GM12878 (cell line): ENCODE measurements at regions not wholly inside any gene's neighbourhood (a gene's known extent, or its start where the extent isn't known, plus 50 kb on each side); places are given as distances from the start of the nearest gene placed in this dataset.

ENCODE experiments used
- ATAC-seq: fragments of 200-7000 bp; cut with Tn5 transposase; 3 replicates; pipeline ENCODE4 v1.9.1; 2020; ENCODE audit warnings: mild to moderate bottlenecking, moderate library complexity
- BruUV-seq: library from RNA; stranded (reverse); fragments of 400-500 nt; replicated peaks from 2 replicates; lab custom pipeline; 2021; lab: Mats Ljungman, UMichigan
- CTCF ChIA-PET: fragments of 300-600 bp; sonication (Branson Sonifier 250); formaldehyde crosslinking; extraction: SDS; loops from one replicate; lab custom pipeline; 2021; ENCODE audit warnings: inconsistent platforms; lab: Yijun Ruan, JAX
- POLR2A ChIA-PET: fragments of 350-600 bp; formaldehyde crosslinking; extraction: SDS; loops from one replicate; lab custom pipeline; 2021; ENCODE audit warnings: inconsistent platforms; lab: Charles Lee
- RAD21 ChIA-PET: fragments of 300-600 bp; sonication (Branson Sonifier 250); formaldehyde crosslinking; loops from one replicate; lab custom pipeline; 2023; ENCODE audit warnings: antibody characterized with exemption; ENCODE audit not compliant: unreplicated experiment; lab: Charles Lee
- SMC1A ChIA-PET: fragments of 300-600 bp; sonication (Branson Sonifier 250); formaldehyde crosslinking; loops from one replicate; lab custom pipeline; 2023; ENCODE audit not compliant: unreplicated experiment, uncharacterized antibody; lab: Charles Lee
- DNase-seq: peaks from one replicate; pipeline ENCODE4 v3.0.0-alpha.2; 2011; ENCODE audit warnings: low read depth, low spot score
- FAIRE-seq: peaks from 3 replicates; lab custom pipeline; 2011; peaks lifted over from hg19 to GRCh38; lab: Jason Lieb, UNC
- H2AFZ ChIP-seq: 2 replicates; pipeline ENCODE4 v1.6.0; 2011; ENCODE audit warnings: low read depth, low read length, control low read depth; ENCODE audit not compliant: control insufficient read depth
- H3K27ac ChIP-seq: 2 replicates; pipeline ENCODE4 v1.5.1; 2011; ENCODE audit warnings: control low read depth; ENCODE audit not compliant: control insufficient read depth, insufficient read depth
- H3K27me3 ChIP-seq, 2 experiments: replicated peaks in 1 of 2; 2 replicates each; pipeline versions ENCODE4 v1.6.0 to v1.6.1; 2011; ENCODE audit warnings: low read length in 1 of 2; ENCODE audit not compliant: control insufficient read depth in 2 of 2, insufficient read depth in 2 of 2
- H3K36me3 ChIP-seq, 2 experiments: 2 replicates each; pipeline ENCODE4 v1.5.1; 2011; ENCODE audit warnings: low read length in 1 of 2; ENCODE audit not compliant: control insufficient read depth in 2 of 2, insufficient read depth in 2 of 2
- H3K4me1 ChIP-seq: 2 replicates; pipeline ENCODE4 v1.6.1; 2011; ENCODE audit warnings: mild to moderate bottlenecking, low read length, moderate library complexity, mixed read lengths; ENCODE audit not compliant: control insufficient read depth, insufficient read depth
- H3K4me2 ChIP-seq: 2 replicates; pipeline ENCODE4 v1.6.0; 2011; ENCODE audit warnings: control low read depth; ENCODE audit not compliant: control insufficient read depth, insufficient read depth
- H3K4me3 ChIP-seq: fragments of 200-600 bp; sonication (generic); 2 replicates; pipeline ENCODE4 v1.5.1; 2016
- H3K79me2 ChIP-seq: 2 replicates; pipeline ENCODE4 v1.6.0; 2011; ENCODE audit warnings: low read length; ENCODE audit not compliant: control insufficient read depth, insufficient read depth
- H3K9ac ChIP-seq: 2 replicates; pipeline ENCODE4 v1.8.0; 2011; ENCODE audit warnings: low read length, control low read depth, mixed read lengths; ENCODE audit not compliant: control insufficient read depth, insufficient read depth
- H3K9me3 ChIP-seq: replicated peaks from 3 replicates; pipeline ENCODE4 v1.5.1; 2011; ENCODE audit warnings: mild to moderate bottlenecking, low read length; ENCODE audit not compliant: control insufficient read depth, insufficient read depth
- H4K20me1 ChIP-seq: 2 replicates; pipeline ENCODE4 v1.6.0; 2011; ENCODE audit not compliant: control insufficient read depth, insufficient read depth
- BACH1 ChIP-seq: fragments of 450-650 bp; IDR thresholded peaks from 2 replicates; pipeline ENCODE4 v1.6.1; 2017; ENCODE audit warnings: mild to moderate bottlenecking, borderline replicate concordance
- CBX5 ChIP-seq: sonication (generic); IDR thresholded peaks from 2 replicates; pipeline ENCODE4 v1.6.1; 2016; ENCODE audit warnings: low read depth, moderate library complexity, mild to moderate bottlenecking, inconsistent platforms
- EP300 ChIP-seq, 2 experiments: fragments of 150-350 bp in 1 of 2; IDR thresholded peaks; 2 replicates each; pipeline ENCODE4 v1.6.1; 2011 to 2012; ENCODE audit warnings: low read depth in 2 of 2, low read length in 2 of 2, borderline replicate concordance in 1 of 2, improper control_type of control experiment in 1 of 2, inconsistent platforms in 1 of 2; ENCODE audit not compliant: control insufficient read depth in 1 of 2
- FOXM1 ChIP-seq: IDR thresholded peaks from 2 replicates; pipeline ENCODE4 v1.6.1; 2012; ENCODE audit warnings: low read depth, mild to moderate bottlenecking, inconsistent platforms, low read length, moderate library complexity
- HDGF ChIP-seq: fragments of 450-650 bp; IDR thresholded peaks from 2 replicates; pipeline ENCODE4 v1.6.1; 2016; ENCODE audit warnings: antibody characterized with exemption
- IKZF2 ChIP-seq, 2 experiments: fragments of 450-650 bp; IDR thresholded peaks; 2 replicates each; pipeline ENCODE4 v1.6.1; 2017; ENCODE audit warnings: mild to moderate bottlenecking in 2 of 2, moderate library complexity in 2 of 2
- RCOR1 ChIP-seq: conservative IDR thresholded peaks from 2 replicates; pipeline ENCODE4 v1.6.1; 2012; ENCODE audit warnings: low read depth, low read length, improper control_type of control experiment
- STAT1 ChIP-seq: fragments of 450-650 bp; conservative IDR thresholded peaks from 2 replicates; pipeline ENCODE4 v1.6.1; 2014; ENCODE audit warnings: antibody characterized with exemption, mild to moderate bottlenecking
- SUZ12 ChIP-seq: fragments of 200-600 bp; sonication (generic); IDR thresholded peaks from one replicate; pipeline ENCODE4 v1.6.1; 2018; ENCODE audit warnings: antibody characterized with exemption, mild to moderate bottlenecking; ENCODE audit not compliant: unreplicated experiment
- WGBS: methylation state at CpG from one replicate; pipeline ENCODE4 v1.1.6; 2016; ENCODE audit warnings: low lambda C conversion rate; ENCODE audit not compliant: insufficient replicate concordance, insufficient coverage; ENCODE audit errors: missing lambda C conversion rate; 5-methylcytosine and 5-hydroxymethylcytosine counted together
- in situ Hi-C: fragments of 300-500 bp; cut with MboI; formaldehyde crosslinking; loops from 9 replicates; pipeline ENCODE4 v1.14.3; 2018; ENCODE audit warnings: mixed read lengths
- intact Hi-C: fragments of 100-400 bp; cut with micrococcal nuclease; formaldehyde crosslinking; loops from one replicate; pipeline ENCODE4 v1.14.2; 2022; ENCODE audit not compliant: unreplicated experiment
- TF ChIP-seq, protein P1 (sequence below): IDR thresholded peaks from 2 replicates; pipeline ENCODE4 v1.6.1; 2012; ENCODE audit warnings: improper control_type of control experiment, low read depth, low read length; ENCODE audit not compliant: insufficient replicate concordance
- TF ChIP-seq, protein P2 (sequence below), 3 experiments: IDR thresholded peaks in 2 of 3; conservative IDR thresholded peaks in 1 of 3; 2 replicates each; pipeline ENCODE4 v1.5.1; 2011; ENCODE audit warnings: low read depth in 3 of 3, low read length in 3 of 3, mild to moderate bottlenecking in 3 of 3, control low read depth in 2 of 3, moderate library complexity in 2 of 3, inconsistent platforms in 1 of 3, mixed read lengths in 1 of 3; ENCODE audit not compliant: control insufficient read depth in 2 of 3, insufficient read depth in 1 of 3; ENCODE audit errors: extremely low read depth in 1 of 3
- TF ChIP-seq, protein P3 (sequence below): fragments of 450-650 bp; IDR thresholded peaks from 2 replicates; pipeline ENCODE4 v1.6.1; 2017; ENCODE audit warnings: low read depth, mild to moderate bottlenecking, moderate library complexity

DNA sequence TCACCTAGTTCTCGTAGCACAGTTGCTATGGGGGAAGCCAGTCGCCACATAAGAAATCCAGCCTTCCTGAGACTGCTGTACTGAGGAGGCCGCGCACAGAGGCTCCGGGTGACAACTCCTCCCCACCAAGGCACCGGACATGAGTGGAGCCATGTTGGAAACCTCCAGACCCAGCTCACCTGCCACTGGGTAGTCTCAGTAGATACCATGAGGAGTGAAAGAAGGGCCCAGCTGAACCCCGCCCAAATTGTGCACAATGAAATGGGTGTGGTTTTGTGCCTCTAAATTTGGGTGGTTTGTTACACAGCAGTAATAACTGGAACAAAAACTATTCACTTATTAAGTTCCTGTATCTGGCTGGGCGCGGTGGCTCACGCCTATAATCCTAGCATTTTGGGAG lies 198.7 kb downstream of the BCOR start (continued):
- TF ChIP-seq BACH1: no peak
- TF ChIP-seq RCOR1: no peak
- TF ChIP-seq CBX5: no peak
- TF ChIP-seq, all 136 proteins: peak for 0

DNA sequence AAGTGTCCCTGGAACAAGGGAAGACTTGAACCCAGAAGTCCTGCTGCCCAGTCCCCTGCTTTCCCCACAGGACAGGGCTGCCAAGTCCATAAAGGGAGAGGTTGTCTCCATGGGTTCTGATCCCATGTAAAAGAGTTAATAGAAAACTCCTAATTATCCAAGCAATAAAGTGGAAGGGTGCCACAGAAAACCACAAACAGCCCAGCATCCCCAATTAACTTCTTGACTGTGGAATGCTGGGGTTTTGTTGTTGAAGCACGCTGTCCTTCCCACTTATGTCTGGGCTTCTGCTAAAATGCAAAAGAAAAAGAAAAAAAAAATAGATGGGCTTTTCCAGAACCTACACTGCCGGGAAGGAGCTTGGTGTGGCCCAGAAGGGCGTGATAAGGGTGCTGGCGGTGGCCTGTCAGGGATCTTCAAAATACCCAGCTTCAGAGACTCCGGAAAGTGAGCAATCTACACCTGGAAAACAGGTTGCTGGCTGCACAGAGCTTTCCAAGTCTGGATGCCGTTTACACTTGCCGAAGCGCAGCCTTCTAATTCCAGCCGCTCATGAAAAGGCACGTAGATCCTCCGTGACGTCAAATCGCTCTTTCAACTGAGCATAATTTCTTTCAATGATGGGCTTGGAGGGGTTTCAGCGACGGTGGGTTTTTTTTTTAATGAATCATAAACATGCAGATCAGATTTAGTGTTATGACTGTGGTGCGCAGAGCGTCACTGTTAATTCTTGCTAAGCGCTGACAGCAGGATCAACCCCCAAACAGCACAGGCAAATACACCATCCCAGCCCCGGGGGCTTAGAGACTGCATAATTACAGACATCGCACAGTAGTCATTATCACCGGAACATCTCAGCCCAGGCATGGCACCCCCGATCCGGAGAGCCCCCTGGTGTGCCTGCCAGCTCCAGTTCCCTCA lies 197.6 kb downstream of the BCOR start:
- BruUV-seq: no TSS peak
- TF ChIP-seq HDGF: no peak
- TF ChIP-seq FOXM1: no peak
- TF ChIP-seq, protein P1, sequence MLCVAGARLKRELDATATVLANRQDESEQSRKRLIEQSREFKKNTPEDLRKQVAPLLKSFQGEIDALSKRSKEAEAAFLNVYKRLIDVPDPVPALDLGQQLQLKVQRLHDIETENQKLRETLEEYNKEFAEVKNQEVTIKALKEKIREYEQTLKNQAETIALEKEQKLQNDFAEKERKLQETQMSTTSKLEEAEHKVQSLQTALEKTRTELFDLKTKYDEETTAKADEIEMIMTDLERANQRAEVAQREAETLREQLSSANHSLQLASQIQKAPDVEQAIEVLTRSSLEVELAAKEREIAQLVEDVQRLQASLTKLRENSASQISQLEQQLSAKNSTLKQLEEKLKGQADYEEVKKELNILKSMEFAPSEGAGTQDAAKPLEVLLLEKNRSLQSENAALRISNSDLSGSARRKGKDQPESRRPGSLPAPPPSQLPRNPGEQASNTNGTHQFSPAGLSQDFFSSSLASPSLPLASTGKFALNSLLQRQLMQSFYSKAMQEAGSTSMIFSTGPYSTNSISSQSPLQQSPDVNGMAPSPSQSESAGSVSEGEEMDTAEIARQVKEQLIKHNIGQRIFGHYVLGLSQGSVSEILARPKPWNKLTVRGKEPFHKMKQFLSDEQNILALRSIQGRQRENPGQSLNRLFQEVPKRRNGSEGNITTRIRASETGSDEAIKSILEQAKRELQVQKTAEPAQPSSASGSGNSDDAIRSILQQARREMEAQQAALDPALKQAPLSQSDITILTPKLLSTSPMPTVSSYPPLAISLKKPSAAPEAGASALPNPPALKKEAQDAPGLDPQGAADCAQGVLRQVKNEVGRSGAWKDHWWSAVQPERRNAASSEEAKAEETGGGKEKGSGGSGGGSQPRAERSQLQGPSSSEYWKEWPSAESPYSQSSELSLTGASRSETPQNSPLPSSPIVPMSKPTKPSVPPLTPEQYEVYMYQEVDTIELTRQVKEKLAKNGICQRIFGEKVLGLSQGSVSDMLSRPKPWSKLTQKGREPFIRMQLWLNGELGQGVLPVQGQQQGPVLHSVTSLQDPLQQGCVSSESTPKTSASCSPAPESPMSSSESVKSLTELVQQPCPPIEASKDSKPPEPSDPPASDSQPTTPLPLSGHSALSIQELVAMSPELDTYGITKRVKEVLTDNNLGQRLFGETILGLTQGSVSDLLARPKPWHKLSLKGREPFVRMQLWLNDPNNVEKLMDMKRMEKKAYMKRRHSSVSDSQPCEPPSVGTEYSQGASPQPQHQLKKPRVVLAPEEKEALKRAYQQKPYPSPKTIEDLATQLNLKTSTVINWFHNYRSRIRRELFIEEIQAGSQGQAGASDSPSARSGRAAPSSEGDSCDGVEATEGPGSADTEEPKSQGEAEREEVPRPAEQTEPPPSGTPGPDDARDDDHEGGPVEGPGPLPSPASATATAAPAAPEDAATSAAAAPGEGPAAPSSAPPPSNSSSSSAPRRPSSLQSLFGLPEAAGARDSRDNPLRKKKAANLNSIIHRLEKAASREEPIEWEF: no peak
- no peak for TF ChIP-seq EP300 (IDR thresholded peaks at IDR 0.05; ENCODE audit: borderline replicate concordance in 1 of 2, control insufficient read depth in 1 of 2, low read depth in 2 of 2, low read length in 2 of 2)
- TF ChIP-seq, protein P2, sequence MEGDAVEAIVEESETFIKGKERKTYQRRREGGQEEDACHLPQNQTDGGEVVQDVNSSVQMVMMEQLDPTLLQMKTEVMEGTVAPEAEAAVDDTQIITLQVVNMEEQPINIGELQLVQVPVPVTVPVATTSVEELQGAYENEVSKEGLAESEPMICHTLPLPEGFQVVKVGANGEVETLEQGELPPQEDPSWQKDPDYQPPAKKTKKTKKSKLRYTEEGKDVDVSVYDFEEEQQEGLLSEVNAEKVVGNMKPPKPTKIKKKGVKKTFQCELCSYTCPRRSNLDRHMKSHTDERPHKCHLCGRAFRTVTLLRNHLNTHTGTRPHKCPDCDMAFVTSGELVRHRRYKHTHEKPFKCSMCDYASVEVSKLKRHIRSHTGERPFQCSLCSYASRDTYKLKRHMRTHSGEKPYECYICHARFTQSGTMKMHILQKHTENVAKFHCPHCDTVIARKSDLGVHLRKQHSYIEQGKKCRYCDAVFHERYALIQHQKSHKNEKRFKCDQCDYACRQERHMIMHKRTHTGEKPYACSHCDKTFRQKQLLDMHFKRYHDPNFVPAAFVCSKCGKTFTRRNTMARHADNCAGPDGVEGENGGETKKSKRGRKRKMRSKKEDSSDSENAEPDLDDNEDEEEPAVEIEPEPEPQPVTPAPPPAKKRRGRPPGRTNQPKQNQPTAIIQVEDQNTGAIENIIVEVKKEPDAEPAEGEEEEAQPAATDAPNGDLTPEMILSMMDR (IDR thresholded peaks at IDR 0.05 in 2 of 3, conservative IDR thresholded peaks at IDR 0.05 in 1 of 3; ENCODE audit: control insufficient read depth in 2 of 3, extremely low read depth in 1 of 3, insufficient read depth in 1 of 3, low read depth in 3 of 3, low read length in 3 of 3): no peak
- no peak for TF ChIP-seq SUZ12
- TF ChIP-seq, protein P3, sequence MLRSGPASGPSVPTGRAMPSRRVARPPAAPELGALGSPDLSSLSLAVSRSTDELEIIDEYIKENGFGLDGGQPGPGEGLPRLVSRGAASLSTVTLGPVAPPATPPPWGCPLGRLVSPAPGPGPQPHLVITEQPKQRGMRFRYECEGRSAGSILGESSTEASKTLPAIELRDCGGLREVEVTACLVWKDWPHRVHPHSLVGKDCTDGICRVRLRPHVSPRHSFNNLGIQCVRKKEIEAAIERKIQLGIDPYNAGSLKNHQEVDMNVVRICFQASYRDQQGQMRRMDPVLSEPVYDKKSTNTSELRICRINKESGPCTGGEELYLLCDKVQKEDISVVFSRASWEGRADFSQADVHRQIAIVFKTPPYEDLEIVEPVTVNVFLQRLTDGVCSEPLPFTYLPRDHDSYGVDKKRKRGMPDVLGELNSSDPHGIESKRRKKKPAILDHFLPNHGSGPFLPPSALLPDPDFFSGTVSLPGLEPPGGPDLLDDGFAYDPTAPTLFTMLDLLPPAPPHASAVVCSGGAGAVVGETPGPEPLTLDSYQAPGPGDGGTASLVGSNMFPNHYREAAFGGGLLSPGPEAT: no peak
- no peak for TF ChIP-seq IKZF2 (IDR thresholded peaks at IDR 0.05)
- no peak for TF ChIP-seq RCOR1
- no peak for TF ChIP-seq STAT1

More for the DNA sequence above, 197.6 kb downstream of the BCOR start:
- ChIA-PET CTCF (interaction anchor here (1.5 kb wide), 1 partner anchor 75 kb away, joined by 3 read pairs; no protein-coding TSS in a partner anchor), POLR2A (no interaction called here), RAD21 (no interaction called here), SMC1A (interaction anchor here (0.6 kb wide), 1 partner anchor 124 kb away, joined by 4 read pairs; no protein-coding TSS in a partner anchor)
- Histone ChIP-seq H3K4me1 (no peaks in the 10 kb centered on the region), H3K4me3 (no peak overlapping the region), H2AFZ (no peak overlapping the region), H4K20me1 (no peaks in the 10 kb centered on the region), H3K9me3 (no peaks in the 10 kb centered on the region), H3K4me2 (no peak overlapping the region), H3K9ac (no peak overlapping the region), H3K79me2 (no peaks in the 10 kb centered on the region), H3K27ac (no peak overlapping the region), H3K27me3 (no peaks in the 10 kb centered on the region), H3K36me3 (no peaks in the 10 kb centered on the region)
- FAIRE-seq (no peak), DNase-seq (no peak), ATAC-seq (no peak)
- intact Hi-C loops: no loop called here
- 72% methylated on average over 23 of the region's 23 CpGs for WGBS
- in situ Hi-C loops: no loop called here
